ENCODE measurements at regions not wholly inside any gene's neighbourhood (a gene's known extent, or its start where the extent isn't known, plus 50 kb on each side); places are given as distances from the start of the nearest gene placed in this dataset.
"Not testable (repeated sequence)": the region's sequence is repeated elsewhere in the genome, so short reads cannot be mapped to it uniquely, and the experiment has no call there.

DNA sequence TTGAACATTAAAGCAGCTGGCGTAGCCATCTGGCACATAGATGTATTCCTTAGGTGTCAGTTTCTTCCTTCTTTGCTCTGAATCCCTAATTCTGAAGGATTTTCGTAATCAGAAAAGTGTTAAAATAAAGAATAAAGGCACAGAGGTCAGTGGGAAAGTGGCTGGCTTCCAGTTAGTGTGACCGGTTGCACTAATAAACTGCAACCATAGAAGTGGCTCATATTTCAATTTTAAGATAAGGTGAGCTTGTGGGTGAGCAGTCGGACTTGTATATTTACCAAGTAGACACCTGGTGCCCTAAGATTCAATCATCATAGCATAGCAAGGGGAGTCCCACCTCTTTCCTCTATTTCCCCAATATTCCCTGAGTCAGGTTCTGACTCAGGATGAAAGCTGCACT lies 459.6 kb downstream of the ACTL7B start:
- Histone ChIP-seq H3K4me1 (no peaks in the 10 kb centered on the region), H3K36me3 (no peaks in the 10 kb centered on the region), H3K9me3 (no peaks in the 10 kb centered on the region), H3K4me3 (no peak overlapping the region), H3K27ac (no peak overlapping the region), H3K27me3 (no peaks in the 10 kb centered on the region)
- DNase-seq (ENCODE audit: low spot score), result no peak
- TF ChIP-seq, protein P1, sequence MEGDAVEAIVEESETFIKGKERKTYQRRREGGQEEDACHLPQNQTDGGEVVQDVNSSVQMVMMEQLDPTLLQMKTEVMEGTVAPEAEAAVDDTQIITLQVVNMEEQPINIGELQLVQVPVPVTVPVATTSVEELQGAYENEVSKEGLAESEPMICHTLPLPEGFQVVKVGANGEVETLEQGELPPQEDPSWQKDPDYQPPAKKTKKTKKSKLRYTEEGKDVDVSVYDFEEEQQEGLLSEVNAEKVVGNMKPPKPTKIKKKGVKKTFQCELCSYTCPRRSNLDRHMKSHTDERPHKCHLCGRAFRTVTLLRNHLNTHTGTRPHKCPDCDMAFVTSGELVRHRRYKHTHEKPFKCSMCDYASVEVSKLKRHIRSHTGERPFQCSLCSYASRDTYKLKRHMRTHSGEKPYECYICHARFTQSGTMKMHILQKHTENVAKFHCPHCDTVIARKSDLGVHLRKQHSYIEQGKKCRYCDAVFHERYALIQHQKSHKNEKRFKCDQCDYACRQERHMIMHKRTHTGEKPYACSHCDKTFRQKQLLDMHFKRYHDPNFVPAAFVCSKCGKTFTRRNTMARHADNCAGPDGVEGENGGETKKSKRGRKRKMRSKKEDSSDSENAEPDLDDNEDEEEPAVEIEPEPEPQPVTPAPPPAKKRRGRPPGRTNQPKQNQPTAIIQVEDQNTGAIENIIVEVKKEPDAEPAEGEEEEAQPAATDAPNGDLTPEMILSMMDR (IDR thresholded peaks at IDR 0.05), result no peak

DNA sequence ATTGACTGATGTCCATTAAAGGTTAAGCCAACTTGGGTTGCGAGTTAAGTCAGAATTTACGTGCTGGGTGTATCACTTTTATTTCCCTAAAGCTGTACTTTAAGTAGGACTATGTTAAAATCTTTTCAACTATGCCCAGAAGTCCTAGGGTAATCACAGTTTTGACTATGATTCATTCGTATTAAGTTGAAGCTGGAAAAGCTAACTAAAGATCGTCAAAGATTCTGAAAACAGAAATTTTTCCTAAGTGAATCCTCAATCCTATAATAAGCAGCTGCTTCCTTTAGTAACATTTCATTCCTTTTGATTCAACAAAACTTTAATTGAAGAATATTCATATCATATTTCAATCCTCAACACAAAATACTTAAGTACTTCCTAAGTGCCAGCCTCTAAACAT lies 460.4 kb downstream of the ACTL7B start:
- Histone ChIP-seq H3K4me1 (no peaks in the 10 kb centered on the region), H3K27ac (no peak overlapping the region), H3K36me3 (no peaks in the 10 kb centered on the region), H3K4me3 (no peak overlapping the region), H3K27me3 (no peaks in the 10 kb centered on the region), H3K9me3 (no peaks in the 10 kb centered on the region)
- DNase-seq (ENCODE audit: low spot score), result no peak
- TF ChIP-seq, protein P1 (IDR thresholded peaks at IDR 0.05), result no peak

DNA sequence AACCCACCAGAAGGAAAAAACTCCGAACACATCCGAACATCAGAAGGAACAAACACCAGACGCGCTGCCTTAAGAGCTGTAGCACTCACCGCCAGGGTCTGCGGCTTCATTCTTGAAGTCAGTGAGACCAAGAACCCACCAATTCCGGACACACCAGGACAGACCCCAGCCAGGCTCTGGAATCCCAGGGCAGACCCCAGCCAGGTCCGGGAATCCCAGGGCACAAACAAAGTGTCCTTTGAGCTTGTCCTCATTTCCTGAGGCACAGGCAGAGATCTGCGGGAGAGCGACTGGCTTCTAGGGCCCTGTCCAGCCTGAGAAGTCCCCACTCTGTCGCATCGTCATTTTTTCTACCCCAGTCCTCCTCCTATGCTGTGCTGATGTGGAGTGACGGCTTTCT lies 461.1 kb downstream of the ACTL7B start:
- Histone ChIP-seq H3K27me3 (no peaks in the 10 kb centered on the region), H3K27ac (no peak overlapping the region), H3K36me3 (no peaks in the 10 kb centered on the region), H3K4me1 (no peaks in the 10 kb centered on the region), H3K4me3 (no peak overlapping the region), H3K9me3 (no peaks in the 10 kb centered on the region)
- DNase-seq (ENCODE audit: low spot score), result no peak
- TF ChIP-seq, protein P1 (IDR thresholded peaks at IDR 0.05), result no peak

DNA sequence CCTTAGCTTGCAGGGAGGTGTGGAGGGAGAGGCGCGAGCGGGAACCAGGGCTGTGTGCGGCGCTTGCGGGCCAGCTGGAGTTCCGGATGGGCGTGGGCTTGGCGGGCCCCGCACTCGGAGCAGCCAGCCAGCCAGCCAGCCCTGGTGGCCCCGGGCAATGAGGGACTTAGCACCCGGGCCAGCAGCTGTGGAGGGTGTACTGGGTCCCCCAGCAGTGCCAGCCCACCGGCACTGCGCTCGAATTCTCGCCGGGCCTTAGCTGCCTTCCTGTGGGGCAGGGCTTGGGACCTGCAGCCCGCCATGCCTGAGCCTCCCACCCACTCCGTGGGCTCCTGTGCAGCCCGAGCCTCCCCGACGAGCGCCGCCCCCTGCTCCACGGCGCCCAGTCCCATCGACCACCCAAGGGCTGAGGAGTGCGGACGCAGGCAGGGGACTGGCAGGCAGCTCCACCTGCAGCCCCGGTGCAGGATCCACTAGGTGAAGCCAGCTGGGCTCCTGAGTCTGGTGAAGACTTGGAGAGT lies 462.2 kb downstream of the ACTL7B start:
- not testable (repeated sequence) for H3K4me3 ChIP-seq; H3K27me3 ChIP-seq; H3K4me1 ChIP-seq; H3K9me3 ChIP-seq; H3K36me3 ChIP-seq; DNase-seq (ENCODE audit: low spot score); H3K27ac ChIP-seq

DNA sequence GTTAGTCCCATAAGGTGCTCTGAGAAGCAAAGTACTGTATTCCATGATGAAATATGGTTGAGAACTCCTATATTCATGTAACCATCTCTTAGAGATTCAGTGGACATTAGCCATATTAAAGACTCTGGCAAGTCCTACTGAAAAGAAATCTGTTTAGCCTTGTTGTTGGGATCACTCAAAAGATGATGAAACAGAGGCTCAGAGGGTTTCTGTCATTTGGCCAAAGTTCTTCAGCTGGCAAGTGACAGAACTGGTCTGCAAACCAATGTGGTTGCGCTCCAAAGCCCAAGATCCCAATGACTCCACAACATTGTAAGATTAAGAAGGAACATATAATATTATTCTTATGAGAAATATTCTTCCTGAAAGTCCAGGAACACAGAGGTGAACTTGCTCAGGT lies 462.9 kb downstream of the ACTL7B start:
- H3K36me3 ChIP-seq, result no peaks in the 10 kb centered on the region
- TF ChIP-seq, protein P1 (IDR thresholded peaks at IDR 0.05), result no peak
- DNase-seq (ENCODE audit: low spot score), result no peak
- no peak overlapping the region for H3K4me3 ChIP-seq
- H3K9me3 ChIP-seq, result no peaks in the 10 kb centered on the region
- no peaks in the 10 kb centered on the region for H3K4me1 ChIP-seq
- H3K27me3 ChIP-seq, result no peaks in the 10 kb centered on the region
- no peak overlapping the region for H3K27ac ChIP-seq

DNA sequence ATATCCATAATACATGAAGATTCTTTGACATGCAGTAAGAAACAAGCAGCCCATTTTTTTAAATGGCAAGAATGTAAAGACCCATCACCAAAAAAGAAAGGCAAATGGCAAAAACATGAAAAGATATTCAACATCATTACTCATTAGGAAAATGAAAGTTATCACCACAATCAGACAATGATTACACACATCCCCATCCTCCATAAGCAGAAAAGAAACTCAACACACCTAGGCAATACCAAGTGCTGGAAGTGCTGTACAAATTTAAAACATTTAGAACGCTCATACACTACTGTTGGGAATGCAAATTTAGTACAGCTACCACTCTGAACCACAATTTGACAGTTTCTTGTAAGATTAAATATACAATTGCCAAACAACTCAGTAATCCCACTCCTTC lies 466.7 kb downstream of the ACTL7B start:
- TF ChIP-seq, protein P1 (IDR thresholded peaks at IDR 0.05), result no peak
- Histone ChIP-seq H3K4me3 (no peak overlapping the region), H3K4me1 (no peaks in the 10 kb centered on the region), H3K36me3 (no peaks in the 10 kb centered on the region), H3K9me3 (no peaks in the 10 kb centered on the region), H3K27me3 (no peaks in the 10 kb centered on the region), H3K27ac (no peak overlapping the region)
- DNase-seq (ENCODE audit: low spot score), result no peak
